IMR-90 (cell line): ENCODE measurements at regions not wholly inside any gene's neighbourhood (a gene's known extent, or its start where the extent isn't known, plus 50 kb on each side); places are given as distances from the start of the nearest gene placed in this dataset.
A peak's percentile ranks its signal among the peaks of the same experiment; 100 is the strongest.

ENCODE experiments used
- ATAC-seq: fragments of 200-7000 bp; cut with Tn5 transposase; 2 replicates; pipeline ENCODE4 v1.9.1; 2020; ENCODE audit warnings: low read depth, mild to moderate bottlenecking, moderate library complexity
- BruUV-seq: library from RNA; stranded (reverse); fragments of 400-500 nt; replicated peaks from 2 replicates; lab custom pipeline; 2021; lab: Mats Ljungman, UMichigan
- CTCF ChIA-PET: fragments of 300-600 bp; formaldehyde crosslinking; extraction: SDS; loops from one replicate; lab custom pipeline; 2021; ENCODE audit warnings: antibody characterized with exemption; lab: Yijun Ruan, JAX
- POLR2A ChIA-PET: fragments of 300-600 bp; sonication (Branson Sonifier 250); formaldehyde crosslinking; loops from one replicate; lab custom pipeline; 2022; ENCODE audit warnings: antibody characterized with exemption; ENCODE audit not compliant: unreplicated experiment; lab: Charles Lee
- DNase-seq: peaks from one replicate; pipeline ENCODE4 v3.0.0; 2013
- H2AFZ ChIP-seq: replicated peaks from 2 replicates; pipeline ENCODE3; 2013; ENCODE audit warnings: low read length, mild to moderate bottlenecking; ENCODE audit not compliant: poor library complexity
- H2AK5ac ChIP-seq: 2 replicates; pipeline ENCODE4 v1.6.1; 2013; ENCODE audit warnings: low read depth, low read length, inconsistent platforms
- H2AK9ac ChIP-seq: replicated peaks from 2 replicates; pipeline ENCODE3; 2013; ENCODE audit warnings: mild to moderate bottlenecking, low read depth, low read length, moderate library complexity; ENCODE audit not compliant: poor library complexity
- H2BK120ac ChIP-seq: 2 replicates; pipeline ENCODE4 v1.6.1; 2013; ENCODE audit warnings: low read depth, low read length, inconsistent platforms
- H2BK15ac ChIP-seq: 3 replicates; pipeline ENCODE4 v1.6.1; 2013; ENCODE audit warnings: low read depth, low read length, inconsistent platforms
- H2BK20ac ChIP-seq: 2 replicates; pipeline ENCODE4 v1.6.1; 2013; ENCODE audit warnings: low read depth, mild to moderate bottlenecking, inconsistent platforms, low read length, moderate library complexity
- H2BK5ac ChIP-seq: 2 replicates; pipeline ENCODE4 v1.6.1; 2013; ENCODE audit warnings: mild to moderate bottlenecking, low read depth, low read length, inconsistent platforms; ENCODE audit not compliant: poor library complexity, severe bottlenecking
- H3K14ac ChIP-seq: replicated peaks from 2 replicates; pipeline ENCODE4 v1.6.1; 2013; ENCODE audit warnings: low read depth, low read length, inconsistent platforms
- H3K18ac ChIP-seq: 2 replicates; pipeline ENCODE4 v1.6.1; 2013; ENCODE audit warnings: low read depth, low read length, control low read depth
- H3K23ac ChIP-seq: 2 replicates; pipeline ENCODE4 v1.6.1; 2013; ENCODE audit warnings: low read depth, low read length, inconsistent platforms
- H3K27ac ChIP-seq: 2 replicates; pipeline ENCODE4 v1.5.1; 2013; ENCODE audit warnings: mild to moderate bottlenecking, control low read depth, low read length; ENCODE audit not compliant: insufficient read depth
- H3K27me3 ChIP-seq: 2 replicates; pipeline ENCODE4 v1.6.1; 2013; ENCODE audit warnings: low read length; ENCODE audit not compliant: control insufficient read depth, insufficient read depth
- H3K36me3 ChIP-seq: 2 replicates; pipeline ENCODE4 v1.6.1; 2013; ENCODE audit warnings: low read length, mixed read lengths; ENCODE audit not compliant: control insufficient read depth, insufficient read depth
- H3K4ac ChIP-seq: 2 replicates; pipeline ENCODE4 v1.6.1; 2013; ENCODE audit warnings: low read depth, low read length, inconsistent platforms
- H3K4me1 ChIP-seq: 2 replicates; pipeline ENCODE4 v1.6.1; 2013; ENCODE audit warnings: low read length, mixed read lengths; ENCODE audit not compliant: control insufficient read depth, insufficient read depth
- H3K4me2 ChIP-seq: 2 replicates; pipeline ENCODE4 v1.6.1; 2013; ENCODE audit warnings: low read depth, mild to moderate bottlenecking, control low read depth, low read length, moderate library complexity
- H3K4me3 ChIP-seq: 2 replicates; pipeline ENCODE4 v1.5.1; 2013; ENCODE audit warnings: low read depth, mild to moderate bottlenecking, control low read depth, low read length, moderate library complexity; ENCODE audit not compliant: insufficient read depth
- H3K56ac ChIP-seq: 2 replicates; pipeline ENCODE4 v1.6.1; 2013; ENCODE audit warnings: low read length, inconsistent platforms; ENCODE audit not compliant: insufficient read depth; ENCODE audit errors: extremely low read depth
- H3K79me1 ChIP-seq, 2 experiments: 2 replicates each; pipeline ENCODE4 v1.6.1; 2013; ENCODE audit warnings: low read length in 2 of 2, inconsistent platforms in 1 of 2, low read depth in 1 of 2
- H3K9ac ChIP-seq: 2 replicates; pipeline ENCODE4 v1.6.1; 2013; ENCODE audit warnings: low read depth, low read length, control low read depth
- H3K9me1 ChIP-seq: 2 replicates; pipeline ENCODE4 v1.6.1; 2013; ENCODE audit warnings: low read length, inconsistent platforms; ENCODE audit not compliant: insufficient read depth
- H3K9me3 ChIP-seq: 2 replicates; pipeline ENCODE4 v1.6.1; 2013; ENCODE audit warnings: low read length; ENCODE audit not compliant: control insufficient read depth, insufficient read depth
- H4K20me1 ChIP-seq: 2 replicates; pipeline ENCODE4 v1.6.1; 2013; ENCODE audit warnings: low read length, inconsistent platforms; ENCODE audit not compliant: insufficient read depth
- H4K5ac ChIP-seq: 2 replicates; pipeline ENCODE4 v1.6.1; 2013; ENCODE audit warnings: mild to moderate bottlenecking, low read depth, low read length, control low read depth
- H4K8ac ChIP-seq, 2 experiments: 2 replicates each; pipeline ENCODE4 v1.6.1; 2013; ENCODE audit warnings: low read depth in 2 of 2, low read length in 2 of 2, control low read depth in 1 of 2, inconsistent platforms in 1 of 2
- H4K91ac ChIP-seq: 2 replicates; pipeline ENCODE4 v1.6.1; 2013; ENCODE audit warnings: low read depth, low read length, inconsistent platforms; ENCODE audit not compliant: insufficient read depth
- CEBPB ChIP-seq: IDR thresholded peaks from 2 replicates; pipeline ENCODE4 v1.6.1; 2012; ENCODE audit warnings: low read depth, low read length, improper control_type of control experiment
- POLR2A ChIP-seq: IDR thresholded peaks from 2 replicates; pipeline ENCODE4 v1.6.1; 2012; ENCODE audit warnings: mild to moderate bottlenecking, low read depth, low read length
- WGBS, 2 experiments: methylation state at CpG; one replicate each; pipeline versions ENCODE4 v1.1.5 to v1.1.7; 2013; ENCODE audit warnings: missing lambda C conversion rate in 2 of 2; ENCODE audit not compliant: insufficient read length in 1 of 2; ENCODE audit errors: extremely low coverage in 2 of 2; 5-methylcytosine and 5-hydroxymethylcytosine counted together
- dilution Hi-C: fragments of 300-500 bp; cut with HindIII; formaldehyde crosslinking; loops from one replicate; pipeline ENCODE4 v1.14.3; 2018; ENCODE audit warnings: low sequenced_read_pairs; ENCODE audit not compliant: unreplicated experiment
- in situ Hi-C: fragments of 300-500 bp; cut with MboI; formaldehyde crosslinking; loops from 3 replicates; pipeline ENCODE4 v1.14.3; 2019; ENCODE audit warnings: low sequenced_read_pairs, inconsistent platforms, mixed read lengths
- intact Hi-C: fragments of 100-400 bp; cut with micrococcal nuclease; formaldehyde crosslinking; loops from 2 replicates; pipeline ENCODE4 v1.10.0; 2022

DNA sequence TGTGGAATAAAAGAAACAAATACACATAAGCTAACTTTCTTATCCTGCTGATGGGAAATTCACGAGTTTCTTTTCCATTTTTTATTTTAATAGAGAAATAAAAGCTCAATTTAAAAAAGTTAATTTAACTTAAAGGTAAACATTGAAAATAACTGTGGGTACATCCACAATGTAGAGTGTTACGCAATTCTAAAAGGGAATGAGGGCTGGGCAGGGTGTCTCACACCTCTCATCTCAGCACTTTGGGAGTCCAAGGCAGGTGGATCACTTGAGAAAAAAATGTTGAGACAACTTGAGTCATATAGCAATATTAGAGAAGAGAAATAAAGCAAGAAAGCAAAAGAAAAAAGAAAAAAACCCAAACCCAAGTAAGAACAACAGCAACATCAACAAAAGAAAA is 207.0 kb downstream of the DIPK2A start:
- Histone ChIP-seq H2BK120ac (no peak overlapping the region), H4K20me1 (no peaks in the 10 kb centered on the region), H2BK15ac (no peak overlapping the region), H4K91ac (no peak overlapping the region), H3K27ac (no peak overlapping the region), H3K4me3 (no peak overlapping the region), H3K79me1 (no peaks in the 10 kb centered on the region), H2BK20ac (no peak overlapping the region), H3K36me3 (no peaks in the 10 kb centered on the region), H3K4ac (no peak overlapping the region), H4K8ac (no peak overlapping the region), H2AFZ (no peak overlapping the region), H3K27me3 (no peaks in the 10 kb centered on the region), H3K9me1 (no peaks in the 10 kb centered on the region), H3K23ac (no peak overlapping the region), H3K4me1 (no peaks in the 10 kb centered on the region), H3K56ac (no peak overlapping the region), H2AK9ac (no peak overlapping the region), H2BK5ac (no peak overlapping the region), H3K14ac (no peak overlapping the region), H3K18ac (no peak overlapping the region), H3K4me2 (no peak overlapping the region), H4K5ac (no peak overlapping the region), H3K9ac (no peak overlapping the region), H2AK5ac (no peak overlapping the region), H3K9me3 (no peaks in the 10 kb centered on the region)
- POLR2A ChIA-PET = no interaction called here
- in situ Hi-C loops (no loop called here), dilution Hi-C loops (no loop called here), intact Hi-C loops (no loop called here)
- ATAC-seq (no peak), DNase-seq (no peak)
- no CpG with 5 or more reads among the region's 2 CpGs for WGBS, 2 experiments
- CTCF ChIA-PET = no interaction called here
- TF ChIP-seq CEBPB (peak; percentile 79), POLR2A (no peak)
- BruUV-seq = no TSS peak
